LNCAP (cell line): ENCODE measurements at regions not wholly inside any gene's neighbourhood (a gene's known extent, or its start where the extent isn't known, plus 50 kb on each side); places are given as distances from the start of the nearest gene placed in this dataset.
A peak's percentile ranks its signal among the peaks of the same experiment; 100 is the strongest.

ENCODE experiments used
- TF ChIP-seq, protein P1 (sequence below): fragments of 450-650 bp; IDR thresholded peaks from 2 replicates; pipeline ENCODE4 v1.5.1; 2017; ENCODE audit warnings: mild to moderate bottlenecking

DNA sequence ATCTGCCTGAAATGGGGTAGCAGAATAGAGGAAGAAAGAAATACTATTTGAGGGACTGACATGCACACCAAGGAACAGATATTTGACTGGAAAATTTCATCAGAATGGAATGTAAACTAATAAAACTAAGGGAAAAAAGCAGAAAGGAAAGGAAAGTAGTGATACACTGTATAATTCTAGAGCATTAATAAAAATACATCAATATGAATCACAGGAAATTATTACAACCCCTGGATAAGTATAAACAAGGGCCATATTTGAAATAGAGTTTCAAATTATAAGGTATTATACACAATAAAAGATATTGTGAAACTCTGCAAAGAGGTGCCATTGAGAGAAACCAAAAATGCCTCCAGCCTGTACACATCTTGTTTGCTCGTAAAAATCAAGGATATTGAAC is 149.6 kb downstream of the ICOS start:
- TF ChIP-seq, protein P1, sequence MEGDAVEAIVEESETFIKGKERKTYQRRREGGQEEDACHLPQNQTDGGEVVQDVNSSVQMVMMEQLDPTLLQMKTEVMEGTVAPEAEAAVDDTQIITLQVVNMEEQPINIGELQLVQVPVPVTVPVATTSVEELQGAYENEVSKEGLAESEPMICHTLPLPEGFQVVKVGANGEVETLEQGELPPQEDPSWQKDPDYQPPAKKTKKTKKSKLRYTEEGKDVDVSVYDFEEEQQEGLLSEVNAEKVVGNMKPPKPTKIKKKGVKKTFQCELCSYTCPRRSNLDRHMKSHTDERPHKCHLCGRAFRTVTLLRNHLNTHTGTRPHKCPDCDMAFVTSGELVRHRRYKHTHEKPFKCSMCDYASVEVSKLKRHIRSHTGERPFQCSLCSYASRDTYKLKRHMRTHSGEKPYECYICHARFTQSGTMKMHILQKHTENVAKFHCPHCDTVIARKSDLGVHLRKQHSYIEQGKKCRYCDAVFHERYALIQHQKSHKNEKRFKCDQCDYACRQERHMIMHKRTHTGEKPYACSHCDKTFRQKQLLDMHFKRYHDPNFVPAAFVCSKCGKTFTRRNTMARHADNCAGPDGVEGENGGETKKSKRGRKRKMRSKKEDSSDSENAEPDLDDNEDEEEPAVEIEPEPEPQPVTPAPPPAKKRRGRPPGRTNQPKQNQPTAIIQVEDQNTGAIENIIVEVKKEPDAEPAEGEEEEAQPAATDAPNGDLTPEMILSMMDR, result no peak

DNA sequence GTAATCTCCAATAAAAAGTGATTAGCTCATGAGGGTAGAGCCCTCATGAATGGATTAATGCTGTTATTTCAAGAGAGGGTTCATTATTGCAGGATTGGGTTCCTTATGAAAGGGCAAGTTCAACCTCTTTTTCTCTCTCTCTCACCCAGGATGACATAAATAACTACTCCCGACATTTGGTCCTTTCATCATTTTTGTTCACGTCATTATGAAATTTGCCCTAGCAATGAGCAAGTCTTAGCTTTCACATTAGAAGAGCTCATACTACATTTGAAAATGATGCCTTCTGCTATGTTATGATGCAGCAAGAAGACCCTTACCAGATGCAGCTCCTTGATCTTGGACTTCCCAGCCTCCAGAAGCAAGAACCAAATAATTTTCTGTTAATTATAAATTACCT is 152.5 kb downstream of the ICOS start:
- TF ChIP-seq, protein P1, result no peak

DNA sequence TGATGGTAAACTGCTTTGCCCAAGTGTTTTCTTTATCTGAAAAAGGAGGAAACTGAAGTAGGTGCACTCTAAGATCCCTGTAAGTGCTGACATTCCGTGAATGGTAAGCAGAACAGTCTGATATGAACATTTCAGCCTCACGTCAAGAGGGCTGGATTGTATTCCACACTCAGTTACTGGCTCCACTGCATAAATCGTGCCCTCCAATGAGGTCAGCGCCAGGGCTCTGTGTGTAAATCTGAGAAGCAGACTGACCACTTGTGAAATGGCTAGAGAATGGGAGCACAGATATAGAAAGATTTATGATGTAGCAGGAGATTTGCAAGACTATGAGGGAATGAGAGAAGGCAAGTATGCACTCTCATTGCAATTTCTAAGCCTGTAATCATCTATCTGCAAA is 153.0 kb downstream of the ICOS start:
- TF ChIP-seq, protein P1, result no peak

DNA sequence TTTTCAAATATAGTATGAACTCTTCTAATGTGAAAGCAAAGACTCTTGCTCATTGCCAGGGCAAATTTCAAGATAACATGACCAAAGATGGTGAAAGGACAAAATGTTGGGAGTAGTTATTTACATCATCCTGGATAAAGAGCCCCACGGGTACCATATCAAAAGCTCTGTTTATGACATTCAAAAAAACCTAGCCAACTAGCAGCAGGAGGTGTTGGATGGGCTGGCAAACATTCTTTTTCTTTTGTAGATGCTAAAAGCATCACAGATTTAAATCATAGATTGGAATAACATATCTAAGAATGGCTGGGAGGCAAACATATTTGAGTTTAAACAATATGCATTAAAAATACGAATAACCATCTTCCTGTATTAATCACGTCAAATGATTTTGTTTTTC is 153.5 kb downstream of the ICOS start:
- TF ChIP-seq, protein P1, result no peak

DNA sequence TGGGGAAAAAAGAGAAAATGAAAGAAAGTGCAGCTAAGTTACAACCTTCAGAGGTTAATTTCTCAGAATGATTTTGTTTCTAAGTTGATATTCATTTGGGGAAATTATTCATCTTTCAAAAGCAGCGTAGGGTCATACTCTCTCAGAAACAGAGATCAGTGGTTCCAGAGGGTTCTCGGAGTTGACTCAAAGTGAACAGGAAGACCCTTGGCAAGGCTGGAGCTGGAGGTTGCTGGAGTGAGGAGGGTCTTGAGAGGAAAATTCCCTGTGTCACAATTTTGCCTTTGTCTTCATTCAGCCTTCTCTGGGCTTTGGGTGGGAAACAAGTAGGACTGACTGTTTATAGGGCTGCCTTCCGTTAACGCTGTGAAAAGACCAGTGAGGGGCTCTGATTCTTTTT is 168.2 kb downstream of the ICOS start:
- TF ChIP-seq, protein P1, result no peak

DNA sequence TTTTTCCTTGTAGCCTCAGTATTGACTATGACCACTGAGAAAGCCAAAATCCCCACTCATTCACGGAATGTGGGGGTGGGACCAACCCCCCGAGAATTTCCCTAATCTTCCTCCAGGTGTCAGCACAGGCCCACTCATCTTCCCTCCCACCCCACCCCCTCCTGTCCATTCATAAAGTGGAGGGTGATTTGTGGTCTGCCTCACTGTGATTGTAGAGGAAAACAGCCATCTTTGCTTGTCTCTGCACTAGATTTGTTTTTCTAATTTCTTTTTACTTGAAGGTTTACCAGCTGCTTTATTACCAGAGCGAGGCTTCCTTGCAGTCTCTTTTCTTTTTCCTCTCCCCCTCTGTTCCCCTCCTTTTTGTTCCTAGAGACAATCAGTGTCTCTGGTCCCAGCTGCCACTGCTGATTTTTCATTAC is 171.8 kb downstream of the ICOS start:
- TF ChIP-seq, protein P1, result peak; percentile 41; the same call in 1 of the 2 replicates

DNA sequence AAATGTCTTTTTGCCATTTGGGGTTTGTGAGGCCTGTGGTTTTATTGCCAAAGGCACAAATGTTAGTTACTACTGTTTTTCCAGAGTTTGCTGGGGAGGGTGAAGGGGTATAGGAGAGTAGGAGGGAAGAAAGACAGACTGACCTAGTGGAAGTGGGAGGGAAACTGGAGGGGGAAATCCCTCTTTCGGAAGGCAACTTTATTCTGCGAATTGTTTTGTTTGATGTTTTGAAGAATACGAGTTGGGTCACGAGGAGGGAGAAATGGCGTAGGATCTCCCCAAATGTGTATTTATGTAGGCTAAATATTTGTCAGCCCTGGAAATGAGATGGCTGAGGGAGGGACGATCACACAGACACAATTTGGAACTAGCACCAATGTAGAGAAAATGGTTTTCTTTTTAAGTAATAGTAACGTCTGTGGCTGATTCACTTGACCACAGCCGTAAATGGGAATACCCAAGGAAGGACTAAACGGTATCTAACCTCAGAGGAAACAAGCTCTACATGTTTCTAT is 172.3 kb downstream of the ICOS start:
- TF ChIP-seq, protein P1, result no peak

DNA sequence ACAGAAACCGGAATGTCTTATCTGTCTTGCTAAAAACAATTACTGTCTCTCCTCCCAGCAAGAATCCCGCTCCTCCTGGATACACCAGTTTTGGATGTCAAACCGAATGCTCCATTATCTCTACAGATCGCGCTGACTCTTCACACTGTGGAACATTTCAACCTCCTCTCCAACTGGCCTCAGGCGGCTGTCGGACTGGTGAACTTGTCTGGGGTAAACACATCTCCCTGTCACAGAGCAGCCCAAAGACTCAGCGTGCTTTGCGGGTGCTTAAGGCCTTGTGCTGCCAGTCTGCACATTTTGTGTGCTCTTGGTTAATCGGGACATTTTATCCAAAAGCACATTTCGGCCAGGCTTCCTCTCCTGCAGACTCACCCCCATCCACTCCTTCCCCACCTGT is 173.1 kb downstream of the ICOS start:
- TF ChIP-seq, protein P1, result no peak
